Vagina (tissue), 2 donors: ENCODE measurements at regions not wholly inside any gene's neighbourhood (a gene's known extent, or its start where the extent isn't known, plus 50 kb on each side); places are given as distances from the start of the nearest gene placed in this dataset.

Experiments
- DNase-seq, 2 donors: peaks; one replicate each; pipeline ENCODE4 v3.0.0-alpha.2; 2017; ENCODE audit errors: extremely low spot score in 2 of 2
- H3K27ac ChIP-seq: fragments of 200-600 bp; sonication (generic); one replicate; pipeline ENCODE4 v1.5.1; 2019
- H3K27me3 ChIP-seq: fragments of 200-600 bp; sonication (generic); one replicate; pipeline ENCODE4 v1.5.1; 2019
- H3K36me3 ChIP-seq, 2 donors: fragments of 200-600 bp; sonication (generic); one replicate each; pipeline ENCODE4 v1.5.1; 2017 to 2019
- H3K4me1 ChIP-seq: fragments of 200-600 bp; sonication (generic); one replicate; pipeline ENCODE4 v1.5.1; 2019
- H3K4me3 ChIP-seq, 2 donors: fragments of 200-600 bp; sonication (generic); 1 replicate in 1 of 2; 2 replicates in 1 of 2; pipeline ENCODE4 v1.5.1; 2016 to 2019
- H3K9me3 ChIP-seq: fragments of 200-600 bp; sonication (generic); one replicate; pipeline ENCODE4 v1.5.1; 2019
- POLR2A ChIP-seq, 2 donors: fragments of 450-650 bp; IDR thresholded peaks; one replicate each; pipeline ENCODE4 v1.6.1; 2017; ENCODE audit warnings: antibody characterized with exemption in 2 of 2, mild to moderate bottlenecking in 2 of 2, moderate library complexity in 2 of 2
- POLR2AphosphoS5 ChIP-seq, 2 donors: sonication (generic); formaldehyde crosslinking; IDR thresholded peaks; one replicate each; pipeline ENCODE4 v1.9.0; 2017; ENCODE audit warnings: antibody characterized with exemption in 2 of 2, mild to moderate bottlenecking in 2 of 2, low read depth in 1 of 2; ENCODE audit not compliant: insufficient read depth in 1 of 2
- intact Hi-C: fragments of 100-400 bp; cut with DNase I; formaldehyde crosslinking; loops from one replicate; pipeline ENCODE4 v1.15.1; 2023
- TF ChIP-seq, protein P1 (sequence below), 3 experiments: fragments of 450-650 bp in 2 of 3; fragments of 200-600 bp in 1 of 3; sonication (generic) in 1 of 3; IDR thresholded peaks; one replicate each; pipeline ENCODE4 v1.5.1; 2017 to 2019; ENCODE audit warnings: antibody characterized with exemption in 3 of 3, mild to moderate bottlenecking in 2 of 3, moderate library complexity in 2 of 3

DNA sequence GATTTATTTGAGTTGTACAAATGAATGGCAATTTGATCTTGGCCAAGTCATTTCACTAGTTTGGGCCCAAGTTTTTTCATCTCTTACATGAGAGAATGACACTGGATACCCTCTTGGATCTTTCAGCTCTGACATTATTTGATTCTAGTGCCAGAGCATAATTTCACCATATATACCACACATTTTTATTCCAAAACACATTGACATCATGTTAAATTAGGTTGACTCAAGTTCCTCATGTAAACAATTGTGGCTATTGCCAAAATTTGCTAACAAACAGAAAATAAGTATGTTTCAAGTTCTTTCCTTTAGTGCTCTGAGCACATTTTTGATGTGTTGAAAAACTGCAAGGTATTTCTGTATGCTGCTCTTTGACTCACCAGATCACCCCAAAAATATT, 375.8 kb downstream of the ZNF608 start:
- Histone ChIP-seq H3K27ac (no peak overlapping the region), H3K36me3 (no peaks in the 10 kb centered on the region), H3K27me3 (no peaks in the 10 kb centered on the region), H3K4me3 (no peak overlapping the region), H3K9me3 (no peaks in the 10 kb centered on the region), H3K4me1 (no peaks in the 10 kb centered on the region)
- intact Hi-C loops = no loop called here
- TF ChIP-seq, protein P1, sequence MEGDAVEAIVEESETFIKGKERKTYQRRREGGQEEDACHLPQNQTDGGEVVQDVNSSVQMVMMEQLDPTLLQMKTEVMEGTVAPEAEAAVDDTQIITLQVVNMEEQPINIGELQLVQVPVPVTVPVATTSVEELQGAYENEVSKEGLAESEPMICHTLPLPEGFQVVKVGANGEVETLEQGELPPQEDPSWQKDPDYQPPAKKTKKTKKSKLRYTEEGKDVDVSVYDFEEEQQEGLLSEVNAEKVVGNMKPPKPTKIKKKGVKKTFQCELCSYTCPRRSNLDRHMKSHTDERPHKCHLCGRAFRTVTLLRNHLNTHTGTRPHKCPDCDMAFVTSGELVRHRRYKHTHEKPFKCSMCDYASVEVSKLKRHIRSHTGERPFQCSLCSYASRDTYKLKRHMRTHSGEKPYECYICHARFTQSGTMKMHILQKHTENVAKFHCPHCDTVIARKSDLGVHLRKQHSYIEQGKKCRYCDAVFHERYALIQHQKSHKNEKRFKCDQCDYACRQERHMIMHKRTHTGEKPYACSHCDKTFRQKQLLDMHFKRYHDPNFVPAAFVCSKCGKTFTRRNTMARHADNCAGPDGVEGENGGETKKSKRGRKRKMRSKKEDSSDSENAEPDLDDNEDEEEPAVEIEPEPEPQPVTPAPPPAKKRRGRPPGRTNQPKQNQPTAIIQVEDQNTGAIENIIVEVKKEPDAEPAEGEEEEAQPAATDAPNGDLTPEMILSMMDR (IDR thresholded peaks at IDR 0.05) = no peak
- no peak for TF ChIP-seq POLR2A (IDR thresholded peaks at IDR 0.05)
- TF ChIP-seq POLR2AphosphoS5 (IDR thresholded peaks at IDR 0.05; ENCODE audit: insufficient read depth in 1 of 2, low read depth in 1 of 2) = no peak
- no peak for DNase-seq

DNA sequence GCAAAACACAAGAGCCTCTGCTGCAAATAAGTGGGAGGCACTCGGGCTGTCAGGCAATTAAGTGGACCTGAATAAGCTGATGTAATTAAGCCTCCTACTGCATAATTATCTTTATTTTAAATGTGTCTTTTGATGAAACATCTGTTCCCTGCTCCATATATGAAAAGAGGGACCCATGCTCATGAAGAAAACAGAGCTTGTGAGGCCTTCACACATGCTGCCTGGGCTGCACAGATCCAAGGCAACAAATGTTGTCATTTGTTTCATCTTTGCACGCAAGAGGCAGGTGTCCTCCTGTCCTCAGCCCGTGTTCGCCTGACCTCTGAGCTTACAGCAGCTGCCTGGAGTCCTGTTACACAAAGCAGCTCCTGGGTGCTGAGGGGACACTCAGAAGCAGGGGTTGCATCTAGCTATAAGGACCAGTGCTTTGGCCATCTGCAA, 381.1 kb downstream of the ZNF608 start:
- no peak for DNase-seq
- Histone ChIP-seq H3K4me1 (no peaks in the 10 kb centered on the region), H3K4me3 (no peak overlapping the region), H3K27ac (no peak overlapping the region), H3K9me3 (no peaks in the 10 kb centered on the region), H3K27me3 (no peaks in the 10 kb centered on the region), H3K36me3 (no peaks in the 10 kb centered on the region)
- TF ChIP-seq, protein P1 (IDR thresholded peaks at IDR 0.05) = no peak
- no peak for TF ChIP-seq POLR2A (IDR thresholded peaks at IDR 0.05)
- TF ChIP-seq POLR2AphosphoS5 (IDR thresholded peaks at IDR 0.05; ENCODE audit: insufficient read depth in 1 of 2, low read depth in 1 of 2) = no peak
- intact Hi-C loops = no loop called here

DNA sequence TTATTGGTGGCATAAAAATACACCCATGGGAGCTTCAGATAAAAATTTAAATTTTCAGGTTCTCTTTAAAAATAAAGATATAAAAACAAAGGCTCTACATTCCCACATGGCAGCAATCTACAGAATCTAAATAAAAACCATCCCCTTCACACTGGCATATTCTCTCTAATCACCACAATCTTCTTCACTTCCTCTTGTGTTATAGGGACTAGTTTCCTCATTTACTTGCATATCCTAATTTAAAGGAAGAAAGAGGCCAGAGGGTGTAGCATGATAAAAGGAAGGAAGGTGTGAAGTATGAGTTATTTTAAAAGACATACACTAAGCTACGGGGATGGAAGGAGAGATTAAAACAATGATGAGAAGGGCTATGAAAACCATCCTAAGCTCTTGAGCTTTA, 390.5 kb downstream of the ZNF608 start:
- H3K36me3 ChIP-seq = no peaks in the 10 kb centered on the region
- H3K4me1 ChIP-seq = no peaks in the 10 kb centered on the region
- H3K9me3 ChIP-seq = no peaks in the 10 kb centered on the region
- TF ChIP-seq POLR2AphosphoS5 (IDR thresholded peaks at IDR 0.05; ENCODE audit: insufficient read depth in 1 of 2, low read depth in 1 of 2) (no peak), POLR2A (IDR thresholded peaks at IDR 0.05) (no peak)
- TF ChIP-seq, protein P1 (IDR thresholded peaks at IDR 0.05) = no peak
- no peaks in the 10 kb centered on the region for H3K27me3 ChIP-seq
- no peak overlapping the region for H3K4me3 ChIP-seq
- intact Hi-C loops = no loop called here
- no peak overlapping the region for H3K27ac ChIP-seq
- no peak for DNase-seq

DNA sequence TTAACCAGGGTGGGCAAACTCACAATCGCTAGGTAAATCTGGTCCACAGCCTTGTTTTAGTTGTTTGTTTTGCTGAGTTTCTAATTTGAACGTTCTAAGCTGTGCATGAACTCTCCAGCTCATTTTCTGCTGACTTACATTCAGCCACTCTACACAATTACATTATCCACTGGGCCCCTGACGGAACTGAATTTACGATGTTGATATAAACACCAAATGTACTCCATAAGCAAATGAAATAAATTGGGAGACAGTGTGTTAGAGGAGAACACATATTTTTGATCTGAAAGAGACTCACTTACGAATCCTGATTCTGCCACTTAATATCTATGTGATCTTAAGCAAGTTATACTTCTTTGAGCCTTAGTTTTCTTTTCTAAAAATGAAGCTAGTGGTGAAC, 393.4 kb downstream of the ZNF608 start:
- no peak for DNase-seq
- Histone ChIP-seq H3K4me1 (no peaks in the 10 kb centered on the region), H3K27me3 (no peaks in the 10 kb centered on the region), H3K4me3 (no peak overlapping the region), H3K9me3 (no peaks in the 10 kb centered on the region), H3K36me3 (no peaks in the 10 kb centered on the region), H3K27ac (no peak overlapping the region)
- TF ChIP-seq, protein P1 (IDR thresholded peaks at IDR 0.05) = no peak
- no peak for TF ChIP-seq POLR2AphosphoS5 (IDR thresholded peaks at IDR 0.05; ENCODE audit: insufficient read depth in 1 of 2, low read depth in 1 of 2)
- no peak for TF ChIP-seq POLR2A (IDR thresholded peaks at IDR 0.05)
- intact Hi-C loops = no loop called here

DNA sequence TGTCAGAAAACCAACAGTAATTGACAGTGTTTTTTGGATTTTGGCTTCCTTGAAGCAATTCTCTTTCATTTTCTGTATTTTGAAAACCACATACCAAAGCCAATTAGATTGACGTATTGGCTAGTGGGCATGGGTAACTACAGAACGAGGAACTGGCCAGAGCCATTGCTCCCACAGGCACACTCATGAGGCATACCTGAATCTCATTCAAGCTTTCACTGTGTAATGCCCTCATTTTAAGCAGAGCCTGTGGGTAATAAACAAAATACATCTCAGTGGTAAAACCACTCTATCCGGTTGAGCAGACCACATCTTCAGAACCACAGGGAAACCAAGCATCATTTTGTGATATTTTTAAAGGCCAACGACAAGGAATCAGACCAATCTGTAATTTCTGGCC, 394.1 kb downstream of the ZNF608 start:
- no peaks in the 10 kb centered on the region for H3K36me3 ChIP-seq
- DNase-seq = no peak
- H3K27ac ChIP-seq = no peak overlapping the region
- H3K4me3 ChIP-seq = no peak overlapping the region
- H3K4me1 ChIP-seq = no peaks in the 10 kb centered on the region
- no peaks in the 10 kb centered on the region for H3K27me3 ChIP-seq
- TF ChIP-seq POLR2AphosphoS5 (IDR thresholded peaks at IDR 0.05; ENCODE audit: insufficient read depth in 1 of 2, low read depth in 1 of 2) = no peak
- no peak for TF ChIP-seq POLR2A (IDR thresholded peaks at IDR 0.05)
- TF ChIP-seq, protein P1 (IDR thresholded peaks at IDR 0.05) = no peak
- intact Hi-C loops = no loop called here
- H3K9me3 ChIP-seq = no peaks in the 10 kb centered on the region
